GM23338 (cell line): ENCODE measurements at regions not wholly inside any gene's neighbourhood (a gene's known extent, or its start where the extent isn't known, plus 50 kb on each side); places are given as distances from the start of the nearest gene placed in this dataset.

ENCODE experiments used
- CREB1 ChIP-seq: fragments of 250-450 bp; sonication (Bioruptor Pico); IDR thresholded peaks from 2 replicates; pipeline ENCODE4 v1.5.0; 2020; ENCODE audit warnings: low read depth, mild to moderate bottlenecking, moderate library complexity
- CTCF ChIP-seq, 2 experiments: fragments of 200-600 bp in 1 of 2; sonication (generic) in 1 of 2; conservative IDR thresholded peaks; 2 replicates each; pipeline versions ENCODE4 v1.5.1 to v1.6.1; 2016 to 2017; ENCODE audit warnings: antibody characterized with exemption in 2 of 2, low read depth in 2 of 2, mild to moderate bottlenecking in 2 of 2, moderate library complexity in 1 of 2
- ETS1 ChIP-seq: IDR thresholded peaks from 2 replicates; pipeline ENCODE4 v1.6.1; 2016; ENCODE audit warnings: antibody characterized with exemption
- EZH2 ChIP-seq: fragments of 200-600 bp; sonication (generic); IDR thresholded peaks from one replicate; pipeline ENCODE4 v1.8.0; 2017; ENCODE audit warnings: antibody characterized with exemption, mild to moderate bottlenecking, low read depth; ENCODE audit not compliant: unreplicated experiment
- JUNB ChIP-seq: IDR thresholded peaks from one replicate; pipeline ENCODE4 v1.6.1; 2016; ENCODE audit warnings: antibody characterized with exemption; ENCODE audit not compliant: unreplicated experiment
- NANOG ChIP-seq: IDR thresholded peaks from 2 replicates; pipeline ENCODE4 v1.6.1; 2016; ENCODE audit warnings: antibody characterized with exemption, borderline replicate concordance
- POLR2AphosphoS5 ChIP-seq: IDR thresholded peaks from 2 replicates; pipeline ENCODE4 v1.6.1; 2016; ENCODE audit warnings: antibody characterized with exemption, low read depth
- STAT1 ChIP-seq: IDR thresholded peaks from one replicate; pipeline ENCODE4 v1.6.1; 2016; ENCODE audit warnings: antibody characterized with exemption; ENCODE audit not compliant: unreplicated experiment
- ZNF114 ChIP-seq: fragments of 250-450 bp; sonication (Bioruptor Pico); IDR thresholded peaks from 2 replicates; pipeline ENCODE4 v1.5.0; 2020; ENCODE audit warnings: mild to moderate bottlenecking, moderate library complexity
- ZNF331 ChIP-seq: fragments of 250-450 bp; sonication (Bioruptor Pico); IDR thresholded peaks from 2 replicates; pipeline ENCODE4 v1.5.0; 2020; ENCODE audit warnings: low read depth, mild to moderate bottlenecking, moderate library complexity
- TF ChIP-seq, protein P1 (sequence below): fragments of 250-450 bp; sonication (Bioruptor Pico); IDR thresholded peaks from 2 replicates; pipeline ENCODE4 v1.5.0; 2020; ENCODE audit warnings: mild to moderate bottlenecking, moderate library complexity

DNA sequence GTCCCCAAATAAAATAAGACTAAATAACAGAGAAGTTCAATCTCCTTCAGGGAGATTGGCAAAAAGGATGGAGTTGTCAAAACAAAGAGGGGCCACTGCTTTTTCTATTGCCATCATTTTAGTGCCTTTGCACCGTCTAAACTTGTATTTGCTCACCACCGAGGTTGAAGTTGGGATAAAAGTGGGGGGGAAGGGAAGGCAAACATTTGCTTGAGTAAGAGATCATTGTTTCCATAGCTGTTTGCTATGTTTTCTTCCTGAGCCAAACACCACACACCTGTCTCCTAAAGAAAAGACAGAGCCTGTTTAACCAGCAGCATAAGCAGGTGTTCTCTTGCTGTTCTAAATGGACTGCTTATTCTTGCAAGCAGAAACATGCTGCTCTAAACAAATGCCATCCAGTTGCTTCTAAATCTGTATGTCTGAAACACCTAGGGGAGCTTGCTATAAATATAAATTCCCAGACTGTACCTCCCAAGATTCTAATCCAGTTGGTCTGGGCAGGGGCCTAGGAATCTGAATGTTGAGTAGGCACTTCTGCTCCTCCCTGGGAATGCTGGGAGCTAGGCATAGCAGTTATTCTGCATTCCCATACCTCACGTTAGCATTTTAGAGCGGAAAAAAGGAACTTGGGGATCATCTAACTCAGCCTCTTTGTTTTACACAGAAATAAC, 179.4 kb upstream of the ARL4C start (continued):
- TF ChIP-seq, protein P1, sequence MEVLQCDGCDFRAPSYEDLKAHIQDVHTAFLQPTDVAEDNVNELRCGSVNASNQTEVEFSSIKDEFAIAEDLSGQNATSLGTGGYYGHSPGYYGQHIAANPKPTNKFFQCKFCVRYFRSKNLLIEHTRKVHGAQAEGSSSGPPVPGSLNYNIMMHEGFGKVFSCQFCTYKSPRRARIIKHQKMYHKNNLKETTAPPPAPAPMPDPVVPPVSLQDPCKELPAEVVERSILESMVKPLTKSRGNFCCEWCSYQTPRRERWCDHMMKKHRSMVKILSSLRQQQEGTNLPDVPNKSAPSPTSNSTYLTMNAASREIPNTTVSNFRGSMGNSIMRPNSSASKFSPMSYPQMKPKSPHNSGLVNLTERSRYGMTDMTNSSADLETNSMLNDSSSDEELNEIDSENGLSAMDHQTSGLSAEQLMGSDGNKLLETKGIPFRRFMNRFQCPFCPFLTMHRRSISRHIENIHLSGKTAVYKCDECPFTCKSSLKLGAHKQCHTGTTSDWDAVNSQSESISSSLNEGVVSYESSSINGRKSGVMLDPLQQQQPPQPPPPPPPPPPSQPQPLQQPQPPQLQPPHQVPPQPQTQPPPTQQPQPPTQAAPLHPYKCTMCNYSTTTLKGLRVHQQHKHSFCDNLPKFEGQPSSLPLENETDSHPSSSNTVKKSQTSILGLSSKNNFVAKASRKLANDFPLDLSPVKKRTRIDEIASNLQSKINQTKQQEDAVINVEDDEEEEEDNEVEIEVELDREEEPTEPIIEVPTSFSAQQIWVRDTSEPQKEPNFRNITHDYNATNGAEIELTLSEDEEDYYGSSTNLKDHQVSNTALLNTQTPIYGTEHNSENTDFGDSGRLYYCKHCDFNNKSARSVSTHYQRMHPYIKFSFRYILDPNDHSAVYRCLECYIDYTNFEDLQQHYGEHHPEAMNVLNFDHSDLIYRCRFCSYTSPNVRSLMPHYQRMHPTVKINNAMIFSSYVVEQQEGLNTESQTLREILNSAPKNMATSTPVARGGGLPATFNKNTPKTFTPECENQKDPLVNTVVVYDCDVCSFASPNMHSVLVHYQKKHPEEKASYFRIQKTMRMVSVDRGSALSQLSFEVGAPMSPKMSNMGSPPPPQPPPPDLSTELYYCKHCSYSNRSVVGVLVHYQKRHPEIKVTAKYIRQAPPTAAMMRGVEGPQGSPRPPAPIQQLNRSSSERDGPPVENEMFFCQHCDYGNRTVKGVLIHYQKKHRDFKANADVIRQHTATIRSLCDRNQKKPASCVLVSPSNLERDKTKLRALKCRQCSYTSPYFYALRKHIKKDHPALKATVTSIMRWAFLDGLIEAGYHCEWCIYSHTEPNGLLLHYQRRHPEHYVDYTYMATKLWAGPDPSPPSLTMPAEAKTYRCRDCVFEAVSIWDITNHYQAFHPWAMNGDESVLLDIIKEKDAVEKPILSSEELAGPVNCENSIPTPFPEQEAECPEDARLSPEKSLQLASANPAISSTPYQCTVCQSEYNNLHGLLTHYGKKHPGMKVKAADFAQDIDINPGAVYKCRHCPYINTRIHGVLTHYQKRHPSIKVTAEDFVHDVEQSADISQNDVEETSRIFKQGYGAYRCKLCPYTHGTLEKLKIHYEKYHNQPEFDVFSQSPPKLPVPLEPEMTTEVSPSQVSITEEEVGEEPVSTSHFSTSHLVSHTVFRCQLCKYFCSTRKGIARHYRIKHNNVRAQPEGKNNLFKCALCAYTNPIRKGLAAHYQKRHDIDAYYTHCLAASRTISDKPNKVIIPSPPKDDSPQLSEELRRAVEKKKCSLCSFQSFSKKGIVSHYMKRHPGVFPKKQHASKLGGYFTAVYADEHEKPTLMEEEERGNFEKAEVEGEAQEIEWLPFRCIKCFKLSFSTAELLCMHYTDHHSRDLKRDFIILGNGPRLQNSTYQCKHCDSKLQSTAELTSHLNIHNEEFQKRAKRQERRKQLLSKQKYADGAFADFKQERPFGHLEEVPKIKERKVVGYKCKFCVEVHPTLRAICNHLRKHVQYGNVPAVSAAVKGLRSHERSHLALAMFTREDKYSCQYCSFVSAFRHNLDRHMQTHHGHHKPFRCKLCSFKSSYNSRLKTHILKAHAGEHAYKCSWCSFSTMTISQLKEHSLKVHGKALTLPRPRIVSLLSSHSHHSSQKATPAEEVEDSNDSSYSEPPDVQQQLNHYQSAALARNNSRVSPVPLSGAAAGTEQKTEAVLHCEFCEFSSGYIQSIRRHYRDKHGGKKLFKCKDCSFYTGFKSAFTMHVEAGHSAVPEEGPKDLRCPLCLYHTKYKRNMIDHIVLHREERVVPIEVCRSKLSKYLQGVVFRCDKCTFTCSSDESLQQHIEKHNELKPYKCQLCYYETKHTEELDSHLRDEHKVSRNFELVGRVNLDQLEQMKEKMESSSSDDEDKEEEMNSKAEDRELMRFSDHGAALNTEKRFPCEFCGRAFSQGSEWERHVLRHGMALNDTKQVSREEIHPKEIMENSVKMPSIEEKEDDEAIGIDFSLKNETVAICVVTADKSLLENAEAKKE = no peak
- no peak for TF ChIP-seq EZH2
- TF ChIP-seq JUNB = no peak
- no peak for TF ChIP-seq STAT1
- no peak for TF ChIP-seq CTCF (conservative IDR thresholded peaks at IDR 0.05; ENCODE audit: low read depth in 2 of 2)
- no peak for TF ChIP-seq ZNF114 (CRISPR knock-in tag)
- no peak for TF ChIP-seq ZNF331 (CRISPR knock-in tag)
- TF ChIP-seq ETS1 = no peak
- TF ChIP-seq NANOG = no peak
- TF ChIP-seq CREB1 (CRISPR knock-in tag) = no peak
- no peak for TF ChIP-seq POLR2AphosphoS5
